Neural cell (in vitro differentiated cells): ENCODE measurements at regions not wholly inside any gene's neighbourhood (a gene's known extent, or its start where the extent isn't known, plus 50 kb on each side); places are given as distances from the start of the nearest gene placed in this dataset.

Experiments
- CTCF ChIP-seq: fragments of 450-650 bp; IDR thresholded peaks from 2 replicates; pipeline ENCODE4 v1.5.1; 2014; ENCODE audit warnings: antibody characterized with exemption, mild to moderate bottlenecking, moderate library complexity; ENCODE audit not compliant: poor library complexity, severe bottlenecking
- EP300 ChIP-seq: fragments of 450-650 bp; conservative IDR thresholded peaks from 2 replicates; pipeline ENCODE4 v1.6.1; 2014; ENCODE audit warnings: antibody characterized with exemption, mild to moderate bottlenecking, moderate library complexity; ENCODE audit not compliant: poor library complexity, severe bottlenecking
- EZH2 ChIP-seq: fragments of 200-600, 300-800 bp; shearing (Covaris generic), sonication (generic); IDR thresholded peaks from 2 replicates; pipeline ENCODE4 v1.6.1; 2014; ENCODE audit warnings: antibody characterized with exemption, low read length, borderline replicate concordance, mild to moderate bottlenecking; ENCODE audit not compliant: insufficient read depth, poor library complexity, severe bottlenecking
- MXI1 ChIP-seq: fragments of 450-650 bp; conservative IDR thresholded peaks from 2 replicates; pipeline ENCODE4 v1.6.1; 2014; ENCODE audit warnings: antibody characterized with exemption, mild to moderate bottlenecking; ENCODE audit not compliant: poor library complexity, severe bottlenecking
- POLR2AphosphoS5 ChIP-seq: IDR thresholded peaks from 2 replicates; pipeline ENCODE4 v1.6.1; 2012
- RAD21 ChIP-seq: fragments of 450-650 bp; conservative IDR thresholded peaks from 2 replicates; pipeline ENCODE4 v1.6.1; 2014; ENCODE audit warnings: antibody characterized with exemption, mild to moderate bottlenecking, moderate library complexity
- REST ChIP-seq: IDR thresholded peaks from 2 replicates; pipeline ENCODE4 v1.6.1; 2012; ENCODE audit warnings: borderline replicate concordance
- TAF1 ChIP-seq: IDR thresholded peaks from 2 replicates; pipeline ENCODE4 v1.6.1; 2012; ENCODE audit warnings: low read depth

GRCh38 chr11:91742155-91742554 is 482.5 kb upstream of the FAT3 start:
- TF ChIP-seq CTCF: no peak
- TF ChIP-seq EZH2: no peak
- TF ChIP-seq TAF1: no peak
- no peak for TF ChIP-seq POLR2AphosphoS5
- TF ChIP-seq MXI1: no peak
- no peak for TF ChIP-seq RAD21
- no peak for TF ChIP-seq REST
- no peak for TF ChIP-seq EP300
